Neuronal stem cell (in vitro differentiated cells): ENCODE measurements at regions not wholly inside any gene's neighbourhood (a gene's known extent, or its start where the extent isn't known, plus 50 kb on each side); places are given as distances from the start of the nearest gene placed in this dataset.

ENCODE experiments used
- DNase-seq: peaks from one replicate; pipeline ENCODE4 v3.0.0-alpha.2; 2013; ENCODE audit warnings: low spot score
- H2AFZ ChIP-seq: one replicate; pipeline ENCODE4 v1.6.1; 2013; ENCODE audit warnings: mild to moderate bottlenecking, low read length, inconsistent platforms
- H2AK5ac ChIP-seq: 2 replicates; pipeline ENCODE4 v1.6.1; 2013; ENCODE audit warnings: low read depth, mild to moderate bottlenecking, inconsistent platforms, low read length, moderate library complexity, mixed read lengths
- H2BK120ac ChIP-seq: 2 replicates; pipeline ENCODE4 v1.6.1; 2013; ENCODE audit warnings: low read depth, mild to moderate bottlenecking, inconsistent platforms, low read length, moderate library complexity, mixed read lengths
- H2BK12ac ChIP-seq: one replicate; pipeline ENCODE4 v1.6.1; 2013; ENCODE audit warnings: low read length, inconsistent platforms
- H2BK15ac ChIP-seq: 2 replicates; pipeline ENCODE4 v1.6.1; 2013; ENCODE audit warnings: mild to moderate bottlenecking, low read length, inconsistent platforms, mixed read lengths
- H2BK5ac ChIP-seq: one replicate; pipeline ENCODE4 v1.6.1; 2013; ENCODE audit warnings: inconsistent platforms, mild to moderate bottlenecking, low read length, moderate library complexity
- H3K14ac ChIP-seq: one replicate; pipeline ENCODE4 v1.6.1; 2013; ENCODE audit warnings: low read length, inconsistent platforms
- H3K18ac ChIP-seq: 2 replicates; pipeline ENCODE4 v1.6.1; 2013; ENCODE audit warnings: low read length, inconsistent platforms
- H3K23ac ChIP-seq: 2 replicates; pipeline ENCODE4 v1.6.1; 2013; ENCODE audit warnings: low read depth, mild to moderate bottlenecking, mixed read lengths, low read length, inconsistent platforms; ENCODE audit not compliant: poor library complexity
- H3K27ac ChIP-seq: replicated peaks from 3 replicates; pipeline ENCODE4 v1.5.1; 2013; ENCODE audit warnings: low read length, inconsistent platforms
- H3K27me3 ChIP-seq, 3 experiments: 2 replicates each; pipeline ENCODE4 v1.6.1; 2013; ENCODE audit warnings: low read length in 3 of 3, mild to moderate bottlenecking in 2 of 3, inconsistent platforms in 1 of 3, low read depth in 1 of 3, mixed read lengths in 1 of 3, moderate library complexity in 1 of 3; ENCODE audit not compliant: control insufficient read depth in 3 of 3, insufficient read depth in 3 of 3
- H3K36me3 ChIP-seq, 2 donors: replicated peaks in 1 of 2; 2 replicates each; pipeline ENCODE4 v1.6.1; 2013; ENCODE audit warnings: low read length in 2 of 2; ENCODE audit not compliant: control insufficient read depth in 2 of 2, insufficient read depth in 2 of 2
- H3K4ac ChIP-seq: 2 replicates; pipeline ENCODE4 v1.6.1; 2013; ENCODE audit warnings: inconsistent platforms, mild to moderate bottlenecking, low read length, moderate library complexity
- H3K4me1 ChIP-seq, 2 donors: 1 replicate in 1 of 2; 2 replicates in 1 of 2; pipeline ENCODE4 v1.6.1; 2013; ENCODE audit warnings: low read length in 2 of 2, low read depth in 1 of 2; ENCODE audit not compliant: control insufficient read depth in 2 of 2, insufficient read depth in 1 of 2
- H3K4me2 ChIP-seq: one replicate; pipeline ENCODE4 v1.6.1; 2013; ENCODE audit warnings: mild to moderate bottlenecking, low read length, inconsistent platforms; ENCODE audit not compliant: insufficient read depth, poor library complexity, severe bottlenecking
- H3K4me3 ChIP-seq, 2 donors: 2 replicates each; pipeline ENCODE4 v1.5.1; 2013; ENCODE audit warnings: low read length in 2 of 2, mild to moderate bottlenecking in 2 of 2, inconsistent platforms in 1 of 2, moderate library complexity in 1 of 2
- H3K79me1 ChIP-seq: one replicate; pipeline ENCODE4 v1.6.1; 2013; ENCODE audit warnings: low read depth, mild to moderate bottlenecking, inconsistent platforms, low read length, moderate library complexity
- H3K9ac ChIP-seq: one replicate; pipeline ENCODE4 v1.6.1; 2013; ENCODE audit warnings: mild to moderate bottlenecking, low read depth, low read length, inconsistent platforms; ENCODE audit not compliant: poor library complexity
- H3K9me3 ChIP-seq, 2 donors: replicated peaks in 1 of 2; 2 replicates each; pipeline versions ENCODE3 to v1.6.1; 2013; ENCODE audit warnings: low read length in 2 of 2, mild to moderate bottlenecking in 2 of 2, inconsistent platforms in 1 of 2, low read depth in 1 of 2, mixed read lengths in 1 of 2, moderate library complexity in 1 of 2; ENCODE audit not compliant: control insufficient read depth in 2 of 2, insufficient read depth in 1 of 2
- H4K8ac ChIP-seq: one replicate; pipeline ENCODE4 v1.6.1; 2013; ENCODE audit warnings: low read depth, mild to moderate bottlenecking, inconsistent platforms, low read length, moderate library complexity
- H4K91ac ChIP-seq: one replicate; pipeline ENCODE4 v1.6.1; 2013; ENCODE audit warnings: low read length, low read depth, mild to moderate bottlenecking, inconsistent platforms; ENCODE audit not compliant: poor library complexity
- WGBS, 2 donors: extraction: QIAGEN DNeasy Blood & Tissue Kit; methylation state at CpG; one replicate each; pipeline ENCODE4 v1.1.7; 2013; ENCODE audit warnings: missing lambda C conversion rate in 2 of 2, mixed read lengths in 1 of 2; ENCODE audit not compliant: insufficient read length in 2 of 2, insufficient replicate concordance in 1 of 2; ENCODE audit errors: extremely low coverage in 2 of 2; 5-methylcytosine and 5-hydroxymethylcytosine counted together

- no peak overlapping the region for H3K23ac ChIP-seq
- no peak for DNase-seq
Measured at GRCh38 chr15:29920515-29920914, 98.2 kb upstream of the TJP1 start.

GRCh38 chr15:29919380-29919881 is 97.2 kb upstream of the TJP1 start:
- no peaks in the 10 kb centered on the region for H3K9me3 ChIP-seq
- H3K4me1 ChIP-seq: peaks cover 0 to 7% of the 10 kb centered on the region in 2 donors
- H2BK12ac ChIP-seq: no peak overlapping the region
- no peak overlapping the region for H2AK5ac ChIP-seq
- no peak overlapping the region for H3K9ac ChIP-seq
- no peak overlapping the region for H3K14ac ChIP-seq
- H2BK120ac ChIP-seq: no peak overlapping the region
- no peak overlapping the region for H3K23ac ChIP-seq
- no peak overlapping the region for H3K4me3 ChIP-seq
- no peak overlapping the region for H4K91ac ChIP-seq
- no peak overlapping the region for H2AFZ ChIP-seq
- no CpG with 5 or more reads among the region's 2 CpGs for WGBS, 2 donors
- H3K18ac ChIP-seq: no peak overlapping the region
- H4K8ac ChIP-seq: no peak overlapping the region
- H3K4me2 ChIP-seq: no peak overlapping the region
- H3K36me3 ChIP-seq: no peaks in the 10 kb centered on the region
- DNase-seq: no peak
- no peak overlapping the region for H2BK15ac ChIP-seq
- peaks cover 0 to 25% (median 2%) of the 10 kb centered on the region in 3 experiments for H3K27me3 ChIP-seq
- H3K4ac ChIP-seq: no peak overlapping the region
- no peak overlapping the region for H2BK5ac ChIP-seq
- H3K27ac ChIP-seq: no peak overlapping the region
- H3K79me1 ChIP-seq: no peaks in the 10 kb centered on the region

More at GRCh38 chr15:29920515-29920914, 98.2 kb upstream of the TJP1 start:
- WGBS, 2 donors: no CpG with 5 or more reads among the region's 12 CpGs
- no peak overlapping the region for H2AFZ ChIP-seq
- H3K36me3 ChIP-seq: no peaks in the 10 kb centered on the region
- H3K9me3 ChIP-seq: no peaks in the 10 kb centered on the region
- H3K4me2 ChIP-seq: no peak overlapping the region
- H2BK5ac ChIP-seq: no peak overlapping the region
- peaks cover 0 to 25% (median 0%) of the 10 kb centered on the region in 3 experiments for H3K27me3 ChIP-seq
- no peak overlapping the region for H2AK5ac ChIP-seq
- H4K8ac ChIP-seq: no peak overlapping the region
- H3K79me1 ChIP-seq: no peaks in the 10 kb centered on the region
- peaks cover 0 to 14% of the 10 kb centered on the region in 2 donors for H3K4me1 ChIP-seq
- H4K91ac ChIP-seq: no peak overlapping the region
- no peak overlapping the region for H3K9ac ChIP-seq
- H3K14ac ChIP-seq: no peak overlapping the region
- no peak overlapping the region for H3K4ac ChIP-seq
- no peak overlapping the region for H3K4me3 ChIP-seq
- H2BK15ac ChIP-seq: no peak overlapping the region
- no peak overlapping the region for H2BK120ac ChIP-seq
- peak overlapping the region; percentile 23 for H3K18ac ChIP-seq
- H3K27ac ChIP-seq: no peak overlapping the region
- no peak overlapping the region for H2BK12ac ChIP-seq

GRCh38 chr15:29917600-29918597 is 95.6 kb upstream of the TJP1 start:
- Histone ChIP-seq H3K18ac (no peak overlapping the region), H3K4me2 (no peak overlapping the region), H3K79me1 (no peaks in the 10 kb centered on the region), H2BK5ac (no peak overlapping the region), H3K9me3 (no peaks in the 10 kb centered on the region), H3K4me1 (peaks cover 0 to 10% of the 10 kb centered on the region in 2 donors), H3K9ac (no peak overlapping the region), H2BK12ac (no peak overlapping the region), H3K4me3 (no peak overlapping the region), H3K14ac (no peak overlapping the region), H3K27me3 (peaks cover 0 to 25% (median 2%) of the 10 kb centered on the region in 3 experiments), H4K91ac (no peak overlapping the region), H2BK120ac (no peak overlapping the region), H2AFZ (no peak overlapping the region), H2AK5ac (no peak overlapping the region), H3K36me3 (no peaks in the 10 kb centered on the region), H4K8ac (no peak overlapping the region), H2BK15ac (no peak overlapping the region), H3K27ac (no peak overlapping the region), H3K23ac (no peak overlapping the region), H3K4ac (no peak overlapping the region)
- DNase-seq: no peak
- no CpG with 5 or more reads among the region's 11 CpGs for WGBS, 2 donors

DNA sequence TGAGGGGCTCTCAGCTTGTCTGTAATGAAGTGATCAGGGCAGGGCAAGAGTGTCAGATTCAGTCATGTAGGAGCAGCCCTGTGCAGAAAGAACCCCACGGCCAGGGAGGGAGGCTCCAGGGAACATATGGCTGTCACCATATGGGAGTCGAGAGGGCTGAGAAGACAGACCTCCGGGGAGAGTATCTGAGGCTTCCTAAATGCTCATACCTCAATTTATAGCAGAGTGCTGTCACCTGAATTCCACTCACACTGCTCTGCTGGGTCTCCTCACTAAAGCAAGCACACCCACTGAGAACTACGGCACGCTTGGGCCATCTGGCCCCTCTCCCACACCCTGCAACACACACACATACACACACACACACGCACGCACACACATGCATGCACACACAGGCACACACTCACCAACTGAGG is 92.3 kb upstream of the TJP1 start:
- H2AFZ ChIP-seq: no peak overlapping the region
- no peak overlapping the region for H3K14ac ChIP-seq
- H3K9me3 ChIP-seq: peaks cover 0 to 2% of the 10 kb centered on the region in 2 donors
- no peak overlapping the region for H3K9ac ChIP-seq
- no peak overlapping the region for H2BK12ac ChIP-seq
- H3K27ac ChIP-seq: no peak overlapping the region
- no peak overlapping the region for H2BK15ac ChIP-seq
- H3K4me1 ChIP-seq: peaks cover 0 to 7% of the 10 kb centered on the region in 2 donors
- H2BK120ac ChIP-seq: no peak overlapping the region
- H3K36me3 ChIP-seq: no peaks in the 10 kb centered on the region
- no peak overlapping the region for H3K4me2 ChIP-seq
- H3K4me3 ChIP-seq: peak overlapping the region in 1 of 2 donors; percentile 67
- no CpG with 5 or more reads among the region's 7 CpGs for WGBS, 2 donors
- H4K8ac ChIP-seq: no peak overlapping the region
- no peak overlapping the region for H2AK5ac ChIP-seq
- no peak for DNase-seq
- peak overlapping the region; percentile 29 for H3K23ac ChIP-seq
- H3K4ac ChIP-seq: no peak overlapping the region
- peaks cover 0 to 9% (median 2%) of the 10 kb centered on the region in 3 experiments for H3K27me3 ChIP-seq
- H2BK5ac ChIP-seq: no peak overlapping the region
- no peak overlapping the region for H4K91ac ChIP-seq
- no peak overlapping the region for H3K18ac ChIP-seq
- H3K79me1 ChIP-seq: no peaks in the 10 kb centered on the region
